HG03025 (cell line): ENCODE measurements at regions not wholly inside any gene's neighbourhood (a gene's known extent, or its start where the extent isn't known, plus 50 kb on each side); places are given as distances from the start of the nearest gene placed in this dataset.
"Not testable (repeated sequence)": the region's sequence is repeated elsewhere in the genome, so short reads cannot be mapped to it uniquely, and the experiment has no call there.

ENCODE experiments used
- ATAC-seq: cut with Tn5 transposase; IDR thresholded peaks from one replicate; pipeline ENCODE4 v1.9.1; 2021; ENCODE audit warnings: mild to moderate bottlenecking, moderate library complexity; ENCODE audit not compliant: unreplicated experiment, low FRiP score

- no peak for ATAC-seq
Measured at GRCh38 chr1:157334041-157334440, 195.8 kb upstream of the ETV3 start.

DNA sequence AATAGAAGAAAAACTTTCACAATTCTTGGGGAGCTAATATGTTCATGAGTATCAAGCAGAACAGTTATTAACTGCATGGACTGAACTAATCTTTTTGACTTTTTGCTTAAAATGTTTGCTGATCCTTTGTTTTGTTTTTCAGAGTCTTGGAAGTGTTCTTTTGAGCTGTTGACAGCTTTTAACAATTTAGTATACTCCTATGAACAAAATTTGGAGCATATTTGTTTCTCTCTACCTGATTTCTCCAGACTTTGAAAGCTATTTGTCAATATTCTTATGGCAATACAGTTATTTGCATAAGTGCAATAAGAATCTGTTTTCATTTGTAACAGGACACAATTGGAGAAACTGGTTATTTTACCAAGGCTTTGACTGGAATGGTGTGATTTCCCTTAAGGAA lies 192.0 kb upstream of the ETV3 start:
- not testable (repeated sequence) for ATAC-seq

DNA sequence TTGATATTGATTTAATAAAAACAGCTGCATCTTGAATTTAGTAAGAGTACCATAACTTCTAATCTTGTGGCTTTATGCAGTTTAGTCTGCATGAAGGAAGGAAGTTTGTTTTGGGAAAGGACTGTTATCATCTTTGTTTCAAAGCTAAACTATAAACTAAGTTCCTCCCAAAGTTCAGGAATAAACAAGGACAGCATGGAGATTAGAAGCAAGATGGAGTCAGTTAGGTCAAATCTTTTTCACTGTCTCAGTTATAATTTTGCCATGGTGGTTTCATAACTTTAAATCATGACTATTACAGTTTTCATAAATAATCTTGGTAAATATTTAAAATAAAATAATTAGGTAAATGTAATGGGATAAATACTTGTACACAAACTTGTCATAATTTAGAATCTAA lies 189.9 kb upstream of the ETV3 start:
- ATAC-seq: not testable (repeated sequence)

DNA sequence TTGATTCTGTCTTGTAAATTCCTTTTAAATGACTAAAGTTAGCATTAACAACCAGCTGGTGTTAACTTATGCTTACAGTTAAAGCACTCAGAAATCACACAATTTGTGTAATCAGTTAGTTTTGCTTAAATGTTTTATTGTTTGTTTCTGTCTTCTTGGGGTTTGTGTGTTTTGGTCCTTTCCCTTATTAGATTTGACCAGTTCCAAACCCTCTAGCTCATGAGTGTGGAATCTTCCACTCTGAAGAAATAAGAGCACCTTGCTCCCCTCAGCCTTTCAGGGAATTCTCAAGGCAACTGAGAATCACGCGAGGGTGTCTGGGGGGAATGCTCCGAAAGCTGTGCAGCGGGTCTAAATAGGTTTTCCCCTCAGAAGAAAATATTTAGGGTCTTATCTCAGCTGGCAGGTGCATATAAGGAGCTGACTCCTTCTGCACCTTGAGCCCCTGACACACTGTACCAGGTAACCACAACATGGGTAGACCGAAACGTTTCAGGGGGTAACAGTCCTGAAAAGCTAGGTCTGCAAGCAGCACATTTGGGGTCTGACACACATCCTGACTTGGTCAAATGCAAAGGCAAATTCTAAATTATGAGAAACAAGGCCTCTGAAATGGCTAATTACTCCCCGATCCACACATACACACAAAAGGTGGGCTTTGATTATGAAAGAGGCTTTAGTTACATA lies 188.1 kb upstream of the ETV3 start:
- ATAC-seq: no peak

GRCh38 chr1:157325220-157325619 lies 187.0 kb upstream of the ETV3 start:
- ATAC-seq: no peak

GRCh38 chr1:157321972-157322371 lies 183.8 kb upstream of the ETV3 start:
- ATAC-seq: not testable (repeated sequence)

GRCh38 chr1:157319567-157319966 lies 181.4 kb upstream of the ETV3 start:
- ATAC-seq: no peak

DNA sequence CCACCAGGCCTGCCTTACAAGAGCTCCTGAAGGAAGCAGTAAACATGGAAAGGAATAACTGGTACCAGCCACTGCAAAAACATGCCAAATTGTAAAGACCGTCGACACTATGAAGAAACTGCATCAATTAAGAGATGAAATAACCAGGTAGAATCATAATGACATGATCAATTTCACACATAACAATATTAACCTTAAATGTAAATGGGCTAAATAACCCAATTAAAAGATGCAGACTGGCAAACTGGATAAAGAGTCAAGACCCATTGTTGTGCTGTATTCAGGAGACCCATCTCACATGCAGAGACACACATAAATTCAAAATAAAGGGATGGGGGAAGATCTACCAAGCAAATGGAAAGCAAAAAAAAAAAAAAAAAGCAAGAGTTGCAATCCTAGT lies 179.0 kb upstream of the ETV3 start:
- ATAC-seq: not testable (repeated sequence)

GRCh38 chr1:157315544-157315943 lies 177.3 kb upstream of the ETV3 start:
- ATAC-seq: no peak

DNA sequence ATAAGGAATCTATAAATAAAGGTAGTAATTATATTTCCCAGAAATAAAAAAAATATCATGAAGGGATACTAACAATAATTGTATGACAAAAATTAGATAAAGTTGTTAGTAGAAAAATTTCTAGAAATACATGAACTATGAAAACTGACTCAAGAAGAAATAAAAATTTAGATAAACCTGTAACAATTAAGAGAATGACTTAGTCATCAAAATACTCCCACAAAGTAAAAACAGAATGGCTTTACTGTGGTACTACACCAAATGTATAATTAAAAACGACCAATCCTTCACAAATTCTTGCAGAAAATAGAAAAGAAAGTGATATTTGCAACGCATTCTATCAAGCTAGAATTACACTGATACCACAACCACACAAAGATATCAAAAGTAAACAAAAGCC lies 176.2 kb upstream of the ETV3 start:
- ATAC-seq: no peak

DNA sequence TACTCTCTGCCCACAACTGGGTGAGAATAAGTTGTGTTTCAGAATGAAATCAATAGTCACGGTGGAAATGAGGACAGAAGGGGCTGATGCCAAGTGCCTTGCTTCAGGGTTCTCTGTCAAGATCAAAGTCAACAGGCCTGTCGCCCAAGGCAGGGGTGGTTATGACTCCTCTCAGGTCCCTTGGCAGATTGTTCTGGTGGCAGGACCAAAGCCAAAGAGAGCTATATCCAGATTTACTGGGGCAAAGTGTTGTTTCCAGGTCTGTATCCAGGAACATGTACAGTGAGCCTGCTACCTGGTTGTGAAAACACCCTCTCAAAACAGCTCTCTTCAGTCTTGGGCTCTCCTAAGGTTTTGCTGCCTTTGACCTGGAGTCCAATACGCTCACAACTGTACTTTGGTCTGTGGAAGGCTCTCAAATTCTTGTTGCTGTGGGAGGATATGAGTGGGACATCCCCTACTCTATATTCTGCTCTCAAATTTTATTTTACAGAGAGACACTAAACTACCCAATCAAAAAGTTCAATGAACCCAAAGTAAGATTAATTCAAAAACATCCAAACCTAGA lies 175.1 kb upstream of the ETV3 start:
- ATAC-seq: no peak

DNA sequence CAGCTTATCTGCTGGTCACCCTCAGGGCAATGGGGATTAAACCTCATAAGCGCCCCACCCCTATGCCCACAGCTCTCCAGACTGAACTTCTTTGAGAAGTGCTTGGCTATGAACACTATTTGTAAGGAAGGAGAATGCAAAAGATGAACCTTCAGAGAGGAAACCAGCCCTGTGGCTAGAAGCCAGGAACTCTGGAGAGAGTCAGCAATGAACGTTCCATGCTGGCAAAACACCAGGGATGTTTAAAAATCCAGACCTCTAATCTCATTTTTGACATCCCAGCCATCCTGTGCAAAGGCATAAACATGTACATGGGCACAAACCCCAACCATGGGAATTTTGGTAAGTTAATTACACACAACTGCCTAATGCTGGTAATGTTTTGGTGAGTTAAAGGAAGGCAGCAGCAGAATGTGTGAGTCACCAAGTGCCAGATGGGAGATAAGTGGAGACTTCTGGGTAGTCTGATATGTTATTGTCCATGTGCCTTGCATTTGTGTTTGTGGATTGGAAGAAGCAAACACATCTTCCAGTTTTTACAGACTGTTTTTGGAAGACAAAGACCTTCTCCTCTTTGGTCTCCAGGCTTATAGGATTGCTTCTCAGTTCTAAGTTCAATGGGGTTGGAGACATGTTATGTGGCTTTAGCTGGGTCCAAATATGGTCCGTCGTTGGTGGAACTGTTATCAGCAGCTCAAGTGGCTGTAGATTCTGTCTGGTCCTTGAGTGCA lies 174.1 kb upstream of the ETV3 start:
- no peak for ATAC-seq

DNA sequence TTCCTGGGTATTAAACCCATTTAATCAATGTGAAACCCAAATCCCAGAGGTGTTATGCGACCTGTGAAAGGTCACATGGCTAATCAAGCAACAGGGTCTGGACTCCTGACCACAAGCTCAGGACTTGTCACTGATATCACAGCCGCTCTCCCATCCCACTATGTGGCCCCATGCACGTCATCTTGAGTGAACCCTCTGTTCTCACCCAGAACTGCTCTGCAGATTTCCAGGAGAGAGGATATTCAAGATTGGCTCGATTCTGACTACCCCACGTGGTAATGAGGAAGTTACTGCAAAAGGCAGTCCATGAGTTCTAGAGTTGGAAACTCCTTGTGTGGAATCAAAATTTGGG lies 173.5 kb upstream of the ETV3 start:
- no peak for ATAC-seq

GRCh38 chr1:157310805-157311729 lies 172.9 kb upstream of the ETV3 start:
- ATAC-seq: not testable (repeated sequence)

DNA sequence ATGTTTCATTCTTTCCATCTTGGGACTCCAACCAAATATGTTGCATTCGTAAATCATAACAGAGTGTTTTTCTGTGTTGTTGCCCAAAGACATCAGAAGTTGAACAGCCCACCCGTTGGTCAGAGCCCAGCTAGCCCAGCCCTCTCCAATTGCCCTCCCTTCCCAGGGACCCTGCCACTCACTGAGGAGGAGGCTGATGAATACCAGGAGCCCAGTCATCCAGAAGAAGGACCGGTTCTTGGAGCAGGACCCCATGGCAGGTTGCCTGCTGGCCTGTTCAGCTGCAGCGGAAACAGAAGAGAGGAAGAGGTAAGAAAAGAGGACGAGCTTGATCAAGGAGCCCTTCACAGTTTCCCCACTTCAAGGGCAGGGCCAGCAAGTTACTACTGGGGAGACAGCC lies 172.2 kb upstream of the ETV3 start:
- ATAC-seq: no peak

DNA sequence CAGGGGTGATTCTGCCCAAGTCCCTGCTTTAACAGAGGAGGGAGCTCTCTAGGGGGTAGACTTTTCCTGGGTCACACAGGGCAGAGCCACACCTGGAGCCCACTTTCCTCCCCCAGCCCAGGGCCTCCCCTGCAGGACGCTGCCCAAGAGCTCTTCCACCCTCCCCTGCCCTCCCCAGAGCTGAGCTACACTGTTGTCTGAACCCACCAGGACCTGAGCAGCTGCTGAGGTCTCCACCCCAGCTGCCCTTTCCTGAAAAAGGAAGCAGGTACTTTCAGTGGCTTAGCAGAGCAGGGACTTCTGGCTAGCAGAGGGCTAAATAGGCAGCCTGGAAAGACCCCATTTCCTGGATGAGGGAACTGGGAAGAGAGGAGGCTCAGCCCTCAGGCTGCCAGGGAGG lies 169.3 kb upstream of the ETV3 start:
- ATAC-seq: no peak

DNA sequence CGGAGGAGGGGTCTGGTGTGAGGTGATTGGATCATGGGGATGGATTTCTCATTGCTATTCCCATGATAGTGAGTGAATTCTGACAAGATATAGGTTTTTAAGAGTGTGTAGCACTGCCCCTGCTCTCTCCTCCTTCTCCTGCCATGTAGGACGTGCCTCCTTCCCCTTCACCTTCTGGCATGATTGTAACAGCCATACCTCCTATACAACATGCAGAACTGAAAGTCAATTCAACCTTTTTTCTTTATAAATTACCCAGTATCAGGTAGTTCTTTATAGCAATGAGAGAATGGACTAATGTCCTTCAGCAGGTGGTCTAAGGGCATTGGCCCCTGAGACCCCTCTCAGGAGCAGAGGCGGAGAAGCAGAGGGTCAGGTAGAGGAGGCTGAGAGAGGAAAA lies 168.7 kb upstream of the ETV3 start:
- no peak for ATAC-seq

GRCh38 chr1:157304271-157304670 lies 166.1 kb upstream of the ETV3 start:
- ATAC-seq: no peak

DNA sequence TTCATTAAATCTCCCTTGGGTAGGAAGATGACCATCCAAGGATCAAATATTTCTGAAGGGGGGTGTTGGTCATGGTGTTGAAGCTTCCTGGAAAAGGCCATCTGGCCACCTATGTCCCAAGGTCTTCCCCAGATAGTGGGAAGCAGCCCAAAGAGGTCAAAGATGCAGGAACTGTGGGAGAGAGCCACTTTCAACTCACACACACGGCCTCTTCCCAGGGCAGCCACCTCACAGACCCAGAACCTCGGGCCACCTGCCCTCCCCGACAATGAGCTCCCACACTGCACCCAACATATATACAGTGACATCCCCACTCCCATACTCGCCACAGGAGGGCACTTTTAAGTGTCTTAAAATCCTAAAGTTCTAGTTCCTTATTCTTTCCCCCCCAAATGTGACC lies 164.5 kb upstream of the ETV3 start:
- no peak for ATAC-seq

- no peak for ATAC-seq
Measured at GRCh38 chr1:157302199-157302497, 164.0 kb upstream of the ETV3 start.
